Natural killer cell treated with Interleukin-12 subunit alpha and Interleukin-12 subunit beta and Interleukin-15 and Interleukin-18, amount 100 ng/mL, for 72 hours (primary cell): ENCODE measurements at regions not wholly inside any gene's neighbourhood (a gene's known extent, or its start where the extent isn't known, plus 50 kb on each side); places are given as distances from the start of the nearest gene placed in this dataset.

Experiments
- ATAC-seq, 2 donors: fragments of 150-1000 bp; cut with Tn5 transposase in 1 of 2; sonication (Bioruptor Pico), chemical (Tn5 transposase) in 1 of 2; 2 replicates each; pipeline ENCODE4 v1.10.0; 2021
- DNase-seq: peaks from one replicate; pipeline ENCODE4 v3.0.0; 2022; ENCODE audit warnings: low spot score
- H3K27ac Mint-ChIP-seq, 2 donors: 1 replicate in 1 of 2; 2 replicates in 1 of 2; pipeline ENCODE4 v1.8.0; 2022; ENCODE audit warnings: mixed read lengths in 2 of 2, mild to moderate bottlenecking in 1 of 2, moderate library complexity in 1 of 2
- H3K27me3 Mint-ChIP-seq, 2 donors: 1 replicate in 1 of 2; 2 replicates in 1 of 2; pipeline ENCODE4 v1.8.0; 2022; ENCODE audit warnings: mixed read lengths in 2 of 2
- H3K36me3 Mint-ChIP-seq: one replicate; pipeline ENCODE4 v1.8.0; 2022; ENCODE audit warnings: mixed read lengths
- H3K4me1 Mint-ChIP-seq, 2 donors: 1 replicate in 1 of 2; 2 replicates in 1 of 2; pipeline ENCODE4 v1.8.0; 2022; ENCODE audit warnings: low read depth in 2 of 2, mixed read lengths in 2 of 2, mild to moderate bottlenecking in 1 of 2
- H3K4me3 Mint-ChIP-seq: one replicate; pipeline ENCODE4 v1.8.0; 2022; ENCODE audit warnings: mixed read lengths
- H3K9me3 Mint-ChIP-seq: 2 replicates; pipeline ENCODE4 v1.8.0; 2022; ENCODE audit warnings: mixed read lengths

GRCh38 chr1:94741996-94742395 is 78.2 kb upstream of the SLC44A3 start:
- ATAC-seq (no peak), DNase-seq (no peak)
- Mint-ChIP-seq H3K36me3 (no peaks in the 10 kb centered on the region), H3K4me3 (no peak overlapping the region), H3K27me3 (peaks cover 18 to 20% of the 10 kb centered on the region in 2 donors), H3K27ac (no peak overlapping the region), H3K9me3 (no peaks in the 10 kb centered on the region), H3K4me1 (peaks cover 0 to 5% of the 10 kb centered on the region in 2 donors)

GRCh38 chr1:94741510-94741909 is 78.6 kb upstream of the SLC44A3 start:
- DNase-seq = no peak
- no peak for ATAC-seq
- Mint-ChIP-seq H3K4me3 (no peak overlapping the region), H3K27ac (no peak overlapping the region), H3K27me3 (peaks cover 15 to 23% of the 10 kb centered on the region in 2 donors), H3K36me3 (no peaks in the 10 kb centered on the region), H3K9me3 (no peaks in the 10 kb centered on the region), H3K4me1 (peaks cover 0 to 5% of the 10 kb centered on the region in 2 donors)

DNA sequence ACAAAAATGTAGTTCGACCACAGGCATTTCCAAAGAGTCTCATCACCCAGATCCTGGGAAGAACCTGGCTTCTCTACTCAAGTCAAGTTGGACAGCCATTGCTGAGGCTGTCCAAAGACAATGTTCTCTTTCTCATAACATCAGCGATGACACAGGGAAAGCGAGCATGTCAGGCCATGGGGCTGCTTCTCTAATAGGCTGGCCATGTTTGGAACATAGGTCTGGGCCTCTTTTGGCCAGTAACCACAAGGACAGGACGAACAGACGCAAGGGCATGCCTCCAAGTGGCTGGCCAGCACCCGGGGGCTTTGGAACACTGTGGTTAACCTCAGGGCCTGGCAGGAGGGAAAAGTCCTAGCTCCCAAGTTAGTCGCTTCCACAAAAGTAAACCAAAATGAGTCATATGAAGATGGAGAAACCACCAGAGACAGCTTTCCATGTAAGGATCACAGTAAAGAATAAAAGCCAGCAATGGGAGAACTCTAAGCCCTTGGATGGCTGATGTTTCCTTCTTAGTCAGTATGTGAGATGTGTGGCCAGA is 80.6 kb upstream of the SLC44A3 start:
- no peak for ATAC-seq
- Mint-ChIP-seq H3K4me3 (no peak overlapping the region), H3K9me3 (no peaks in the 10 kb centered on the region), H3K27me3 (peaks cover 8 to 20% of the 10 kb centered on the region in 2 donors), H3K36me3 (no peaks in the 10 kb centered on the region), H3K27ac (no peak overlapping the region), H3K4me1 (peaks cover 0 to 7% of the 10 kb centered on the region in 2 donors)
- DNase-seq = no peak

GRCh38 chr1:94738371-94738770 is 81.8 kb upstream of the SLC44A3 start:
- Mint-ChIP-seq H3K9me3 (no peaks in the 10 kb centered on the region), H3K4me3 (no peak overlapping the region), H3K27me3 (peaks cover 8 to 21% of the 10 kb centered on the region in 2 donors), H3K36me3 (no peaks in the 10 kb centered on the region), H3K27ac (no peak overlapping the region), H3K4me1 (peaks cover 0 to 7% of the 10 kb centered on the region in 2 donors)
- ATAC-seq (no peak), DNase-seq (no peak)

DNA sequence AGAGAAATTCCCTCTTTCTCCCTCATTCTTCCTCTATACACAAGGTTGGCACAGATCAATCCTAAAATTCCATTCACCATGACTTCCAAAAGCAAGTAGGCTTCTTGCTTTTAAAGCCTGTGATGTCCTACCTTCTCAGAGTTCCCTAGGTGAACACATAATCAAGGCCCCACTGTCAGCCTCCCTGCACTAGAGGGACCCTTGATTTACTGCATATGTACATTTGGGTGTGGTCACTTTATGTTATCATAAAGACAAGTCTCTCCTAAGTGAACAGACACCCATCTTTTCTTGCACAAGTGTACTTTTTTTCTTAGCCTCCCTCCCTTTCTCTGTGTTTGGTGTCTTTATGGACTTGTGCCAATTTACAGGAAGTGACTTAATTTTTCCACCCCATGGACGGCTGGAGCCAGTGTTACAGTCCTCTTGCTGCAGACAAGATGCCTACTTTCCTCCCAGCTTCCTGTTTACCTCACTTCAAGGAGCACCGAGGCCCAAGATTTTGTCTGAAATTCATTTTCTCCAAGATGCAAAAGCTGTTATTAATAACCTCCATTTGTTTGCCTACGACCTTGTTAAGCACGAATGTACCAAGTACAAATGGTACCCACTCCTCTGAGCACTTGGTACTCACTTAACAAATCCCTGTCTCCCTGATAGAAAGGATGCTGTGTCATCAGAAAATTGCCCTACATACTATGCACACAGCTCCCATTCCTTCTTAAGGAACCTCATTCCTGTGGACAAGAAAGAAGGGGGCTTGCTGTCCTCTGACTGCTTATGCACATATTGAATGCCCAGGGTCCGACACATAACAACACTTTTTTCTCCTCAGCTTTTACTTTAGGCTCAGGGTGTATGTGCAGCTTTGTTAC is 82.8 kb upstream of the SLC44A3 start:
- DNase-seq (no peak), ATAC-seq (no peak)
- Mint-ChIP-seq H3K9me3 (no peaks in the 10 kb centered on the region), H3K27ac (no peak overlapping the region), H3K36me3 (no peaks in the 10 kb centered on the region), H3K4me1 (peaks cover 0 to 7% of the 10 kb centered on the region in 2 donors), H3K4me3 (no peak overlapping the region), H3K27me3 (peaks cover 8 to 27% of the 10 kb centered on the region in 2 donors)

DNA sequence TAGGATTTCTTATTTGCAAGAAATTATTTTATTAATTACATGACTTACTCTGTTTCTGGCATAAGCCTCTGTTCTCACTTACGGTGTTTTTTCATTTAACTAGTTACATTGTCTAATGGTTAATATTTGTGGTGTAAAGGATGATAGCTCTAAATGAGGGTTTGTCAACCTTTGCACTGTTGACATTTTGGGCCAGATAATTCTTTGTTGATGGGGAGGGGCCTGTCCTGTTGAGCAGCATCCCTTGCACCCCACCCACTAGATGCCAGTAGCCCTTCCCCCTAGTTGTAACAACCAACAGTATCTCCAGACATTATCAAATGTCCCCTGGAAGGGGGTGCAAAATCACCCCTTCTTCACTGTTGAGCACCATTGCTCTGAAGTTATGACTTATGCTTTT is 83.6 kb upstream of the SLC44A3 start:
- H3K36me3 Mint-ChIP-seq = no peaks in the 10 kb centered on the region
- peaks cover 16 to 30% of the 10 kb centered on the region in 2 donors for H3K27me3 Mint-ChIP-seq
- no peak overlapping the region for H3K4me3 Mint-ChIP-seq
- no peak for DNase-seq
- peaks cover 0 to 4% of the 10 kb centered on the region in 2 donors for H3K4me1 Mint-ChIP-seq
- no peaks in the 10 kb centered on the region for H3K9me3 Mint-ChIP-seq
- no peak for ATAC-seq
- no peak overlapping the region for H3K27ac Mint-ChIP-seq

DNA sequence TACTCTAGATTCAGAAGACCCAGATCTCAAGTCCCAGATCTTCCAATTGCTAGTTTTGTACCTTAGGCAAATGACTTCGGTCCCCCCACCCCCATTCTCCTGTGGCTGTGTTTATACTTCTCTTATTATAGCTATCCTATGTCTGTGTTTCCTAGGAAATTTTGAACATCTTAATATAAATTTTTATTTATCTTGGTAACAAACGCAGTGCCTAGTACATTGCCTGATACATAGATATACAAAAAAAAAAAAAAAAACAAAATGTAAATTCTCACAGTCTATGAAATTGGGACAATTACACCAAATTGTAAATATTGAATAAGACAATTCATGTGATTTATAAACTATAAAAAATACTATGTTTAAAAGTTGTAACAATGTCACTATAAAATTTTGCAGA is 84.1 kb upstream of the SLC44A3 start:
- no peak overlapping the region for H3K27ac Mint-ChIP-seq
- H3K4me3 Mint-ChIP-seq = no peak overlapping the region
- no peak for DNase-seq
- ATAC-seq = no peak
- peaks cover 0 to 2% of the 10 kb centered on the region in 2 donors for H3K4me1 Mint-ChIP-seq
- no peaks in the 10 kb centered on the region for H3K9me3 Mint-ChIP-seq
- H3K36me3 Mint-ChIP-seq = no peaks in the 10 kb centered on the region
- H3K27me3 Mint-ChIP-seq = peaks cover 19 to 31% of the 10 kb centered on the region in 2 donors

GRCh38 chr1:94734963-94735901 is 84.9 kb upstream of the SLC44A3 start:
- Mint-ChIP-seq H3K9me3 (no peaks in the 10 kb centered on the region), H3K36me3 (no peaks in the 10 kb centered on the region), H3K27ac (no peak overlapping the region), H3K4me3 (no peak overlapping the region), H3K4me1 (peaks cover 0 to 2% of the 10 kb centered on the region in 2 donors), H3K27me3 (peaks cover 16 to 32% of the 10 kb centered on the region in 2 donors)
- DNase-seq (no peak), ATAC-seq (no peak)

DNA sequence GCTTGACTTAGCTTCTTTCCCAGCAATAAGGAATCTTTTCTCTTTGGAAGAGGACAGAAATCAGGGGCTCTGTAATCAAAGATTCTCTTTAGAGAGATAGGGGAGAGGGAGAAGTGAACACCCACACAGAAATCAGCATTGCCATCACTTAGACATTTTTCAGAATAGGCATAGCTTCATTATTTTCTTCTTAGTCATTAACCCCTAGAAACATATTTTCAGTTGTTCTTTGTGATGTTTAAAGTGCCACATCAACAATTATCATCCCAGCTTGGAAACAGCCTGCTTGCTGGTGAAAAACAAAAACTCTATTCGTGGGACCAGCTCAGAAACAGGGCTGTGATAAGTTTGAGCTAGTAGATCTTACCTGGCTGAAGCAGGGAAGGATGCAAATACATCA is 88.3 kb upstream of the SLC44A3 start:
- no peaks in the 10 kb centered on the region for H3K36me3 Mint-ChIP-seq
- no peak overlapping the region for H3K4me3 Mint-ChIP-seq
- H3K27me3 Mint-ChIP-seq = peaks cover 11 to 27% of the 10 kb centered on the region in 2 donors
- H3K27ac Mint-ChIP-seq = no peak overlapping the region
- ATAC-seq (no peak), DNase-seq (no peak)
- peaks cover 0 to 2% of the 10 kb centered on the region in 2 donors for H3K4me1 Mint-ChIP-seq
- no peaks in the 10 kb centered on the region for H3K9me3 Mint-ChIP-seq

DNA sequence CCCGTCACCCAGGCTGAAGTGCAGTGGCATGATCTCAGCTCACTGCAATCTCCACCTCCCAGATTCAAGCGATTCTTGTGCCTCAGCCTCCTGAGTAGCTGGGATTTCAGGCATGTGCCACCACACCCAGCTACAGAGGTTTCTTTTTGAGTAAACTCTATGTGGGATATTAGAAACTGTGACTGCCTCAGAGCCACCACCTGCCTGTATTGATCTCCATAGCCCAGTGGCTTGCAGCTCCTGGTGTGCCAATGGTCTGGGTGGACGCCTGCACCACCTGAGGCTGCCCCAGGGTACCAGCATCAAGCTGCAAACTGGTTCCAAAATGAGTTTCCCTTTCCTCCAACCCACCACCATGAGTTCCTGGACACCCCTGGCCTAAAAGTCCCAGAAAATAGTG is 89.7 kb upstream of the SLC44A3 start:
- no peak for ATAC-seq
- Mint-ChIP-seq H3K9me3 (no peaks in the 10 kb centered on the region), H3K27ac (no peak overlapping the region), H3K4me3 (no peak overlapping the region), H3K4me1 (peaks cover 0 to under 1% of the 10 kb centered on the region in 2 donors), H3K27me3 (peaks cover 18 to 25% of the 10 kb centered on the region in 2 donors), H3K36me3 (no peaks in the 10 kb centered on the region)
- DNase-seq = no peak

- Mint-ChIP-seq H3K27ac (no peak overlapping the region), H3K4me1 (no peaks in the 10 kb centered on the region), H3K4me3 (no peak overlapping the region), H3K36me3 (no peaks in the 10 kb centered on the region), H3K27me3 (peaks cover 18 to 29% of the 10 kb centered on the region in 2 donors), H3K9me3 (no peaks in the 10 kb centered on the region)
- no peak for DNase-seq
- ATAC-seq = no peak
Observed at GRCh38 chr1:94729267-94729666, 90.9 kb upstream of the SLC44A3 start.

GRCh38 chr1:94727846-94728715 is 92.1 kb upstream of the SLC44A3 start:
- ATAC-seq = no peak
- Mint-ChIP-seq H3K9me3 (no peaks in the 10 kb centered on the region), H3K4me3 (no peak overlapping the region), H3K27ac (no peak overlapping the region), H3K36me3 (no peaks in the 10 kb centered on the region), H3K27me3 (peaks cover 18 to 26% of the 10 kb centered on the region in 2 donors), H3K4me1 (no peaks in the 10 kb centered on the region)
- DNase-seq = no peak
